ENCODE measurements at regions not wholly inside any gene's neighbourhood (a gene's known extent, or its start where the extent isn't known, plus 50 kb on each side); places are given as distances from the start of the nearest gene placed in this dataset.

DNA sequence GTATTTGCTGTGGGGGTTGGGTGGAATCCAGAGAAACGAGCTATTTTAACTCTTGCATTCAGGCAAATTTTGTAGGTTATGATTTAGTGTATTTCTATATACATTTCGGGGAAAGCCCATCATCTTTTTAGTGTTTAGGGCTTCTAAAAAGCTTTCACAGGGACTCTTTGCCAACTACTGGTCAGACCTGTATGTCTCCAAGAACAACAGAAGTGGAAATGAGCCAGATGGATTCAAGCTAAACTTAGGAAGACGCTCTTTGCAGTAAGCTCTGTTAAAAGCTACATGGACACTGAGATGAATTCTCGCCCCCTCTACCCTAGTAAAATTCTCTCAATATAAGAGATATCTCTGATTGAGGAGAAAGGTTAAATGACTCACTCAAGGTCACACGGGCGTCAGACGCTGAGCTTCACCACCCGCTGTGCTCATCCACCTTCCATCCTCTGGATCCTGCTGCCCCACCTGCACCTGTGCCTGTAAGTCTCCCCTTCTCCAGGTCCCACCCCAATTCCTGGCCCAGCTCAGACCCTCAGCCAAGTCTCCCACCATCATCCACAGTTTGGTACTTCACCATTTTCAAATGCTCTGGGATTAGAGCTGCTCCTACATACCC lies 85.6 kb downstream of the MARCHF4 start:
- DNase-seq (ENCODE audit: low spot score) (peak; percentile 13), FAIRE-seq (peak; percentile 9)

GRCh38 chr2:216285701-216286100 lies 86.6 kb downstream of the MARCHF4 start:
- DNase-seq (ENCODE audit: low spot score) (no peak), FAIRE-seq (no peak)

- DNase-seq (ENCODE audit: low spot score) = no peak
- no peak for FAIRE-seq
Measured at GRCh38 chr2:216284708-216285107, 87.6 kb downstream of the MARCHF4 start.

DNA sequence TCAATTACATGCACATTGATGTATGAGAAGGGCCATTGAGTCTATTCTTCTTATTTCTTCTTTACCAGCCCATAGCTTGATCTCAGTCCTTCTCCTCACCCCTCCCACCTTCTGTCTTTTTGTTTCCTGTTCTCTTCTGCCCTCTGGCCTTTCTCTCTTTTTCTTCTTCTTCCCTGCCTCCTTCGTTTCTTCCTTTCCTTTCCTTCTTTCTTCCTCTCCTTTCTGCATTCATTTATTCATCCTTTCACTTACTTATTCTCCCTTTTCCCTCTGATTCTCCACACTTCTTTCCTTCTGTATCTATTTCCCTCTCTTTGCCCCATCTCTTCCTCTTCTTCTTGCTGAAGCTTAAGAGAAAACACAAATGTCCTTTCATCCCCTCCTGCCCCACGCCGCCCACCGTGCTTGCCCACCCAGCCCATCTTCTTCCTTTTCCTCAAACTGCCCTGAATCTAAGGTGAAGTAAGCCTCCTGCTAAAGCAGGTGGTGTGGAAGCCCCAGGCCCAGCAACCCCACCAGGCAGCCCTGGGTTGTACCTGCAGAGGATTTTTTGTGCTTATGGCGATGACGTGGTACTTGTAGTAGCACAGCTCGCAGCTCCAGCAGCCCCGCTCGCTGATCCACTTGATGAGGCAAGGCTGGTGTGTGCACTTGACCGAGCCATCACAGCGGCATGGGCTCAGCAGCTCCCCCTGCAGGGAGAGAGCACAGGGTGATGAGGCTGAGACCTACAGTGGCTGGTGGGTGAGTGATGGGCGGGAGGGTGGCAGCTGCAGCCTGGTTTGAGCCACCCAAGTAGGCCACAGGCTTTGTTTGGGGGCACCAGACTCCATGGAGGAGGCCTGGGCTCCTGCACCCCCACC lies 89.0 kb downstream of the MARCHF4 start:
- no peak for DNase-seq (ENCODE audit: low spot score)
- no peak for FAIRE-seq

DNA sequence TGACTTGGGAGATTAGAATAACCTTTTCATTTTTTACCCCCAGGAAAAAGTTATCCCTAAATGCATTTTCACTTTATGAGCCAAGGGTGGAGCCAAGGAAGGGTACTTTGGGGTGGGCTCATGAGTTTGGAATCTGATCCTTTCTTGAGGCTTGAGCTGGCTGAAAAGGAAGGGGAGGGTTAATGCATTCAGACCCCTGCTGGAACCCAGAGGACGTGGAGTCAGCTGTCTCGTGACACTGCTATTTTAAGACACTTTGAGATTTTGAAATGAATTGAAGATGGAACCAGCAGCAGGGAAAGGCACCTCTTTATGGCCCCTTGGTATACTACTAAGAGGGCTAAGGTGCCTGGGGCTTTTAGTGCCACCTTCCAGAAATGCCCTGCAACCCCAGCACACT lies 90.4 kb downstream of the MARCHF4 start:
- FAIRE-seq = no peak
- DNase-seq (ENCODE audit: low spot score) = no peak

- DNase-seq (ENCODE audit: low spot score) = no peak
- no peak for FAIRE-seq
Measured at GRCh38 chr2:216281316-216281715, 91.0 kb downstream of the MARCHF4 start.

DNA sequence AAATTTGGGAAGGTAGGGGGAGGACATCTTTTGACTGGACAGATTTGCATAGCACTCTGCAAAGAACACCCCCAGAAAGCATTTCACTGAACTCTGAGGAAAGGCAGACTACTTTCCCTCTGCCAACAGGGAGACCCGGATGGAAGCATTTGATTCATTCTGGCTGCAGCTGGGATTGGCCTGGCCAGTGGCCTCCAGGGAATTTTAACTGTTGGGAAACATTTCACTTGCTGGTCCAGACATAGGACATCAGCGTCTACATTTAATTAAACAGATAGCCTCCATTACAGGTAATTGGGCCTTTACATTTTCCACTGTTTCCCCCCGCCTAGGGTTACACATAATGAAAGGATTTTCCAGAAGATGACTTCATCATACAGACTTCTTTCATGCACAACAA lies 92.8 kb downstream of the MARCHF4 start:
- no peak for FAIRE-seq
- no peak for DNase-seq (ENCODE audit: low spot score)

GRCh38 chr2:216279031-216279430 lies 93.3 kb downstream of the MARCHF4 start:
- DNase-seq (ENCODE audit: low spot score) (no peak), FAIRE-seq (no peak)

GRCh38 chr2:216275890-216276289 lies 96.4 kb downstream of the MARCHF4 start:
- DNase-seq (ENCODE audit: low spot score) (no peak), FAIRE-seq (no peak)

DNA sequence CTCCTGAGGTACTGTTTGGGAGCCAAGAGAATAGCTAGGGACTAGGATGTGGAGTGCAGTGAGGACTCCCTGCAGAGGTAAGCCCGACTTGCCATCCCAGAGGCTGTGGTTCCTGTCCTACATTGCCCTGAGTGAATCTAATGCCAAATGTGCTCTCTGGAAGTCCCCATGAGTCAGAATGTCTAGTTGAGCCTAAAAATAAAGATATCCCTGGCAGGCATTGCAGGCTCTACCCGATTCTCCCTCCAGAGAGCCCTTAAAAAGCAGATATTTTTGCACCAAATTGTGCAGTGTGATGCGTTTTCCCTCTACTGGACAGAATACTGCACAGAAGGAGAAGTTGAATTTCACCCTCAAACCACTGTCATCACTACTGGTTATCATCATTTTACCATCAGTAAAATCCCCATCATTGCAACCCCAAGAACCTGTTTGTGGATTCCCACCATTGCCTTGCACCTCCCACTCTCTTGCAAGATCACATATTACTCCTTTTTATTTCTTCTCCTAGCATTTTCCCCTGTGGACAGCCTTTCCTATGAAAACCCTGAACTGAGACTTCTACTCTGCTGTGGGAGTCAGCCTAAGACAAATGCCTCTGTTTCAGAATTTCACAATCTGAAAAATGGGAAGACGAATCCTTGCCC lies 98.0 kb downstream of the MARCHF4 start:
- DNase-seq (ENCODE audit: low spot score) (no peak), FAIRE-seq (no peak)

DNA sequence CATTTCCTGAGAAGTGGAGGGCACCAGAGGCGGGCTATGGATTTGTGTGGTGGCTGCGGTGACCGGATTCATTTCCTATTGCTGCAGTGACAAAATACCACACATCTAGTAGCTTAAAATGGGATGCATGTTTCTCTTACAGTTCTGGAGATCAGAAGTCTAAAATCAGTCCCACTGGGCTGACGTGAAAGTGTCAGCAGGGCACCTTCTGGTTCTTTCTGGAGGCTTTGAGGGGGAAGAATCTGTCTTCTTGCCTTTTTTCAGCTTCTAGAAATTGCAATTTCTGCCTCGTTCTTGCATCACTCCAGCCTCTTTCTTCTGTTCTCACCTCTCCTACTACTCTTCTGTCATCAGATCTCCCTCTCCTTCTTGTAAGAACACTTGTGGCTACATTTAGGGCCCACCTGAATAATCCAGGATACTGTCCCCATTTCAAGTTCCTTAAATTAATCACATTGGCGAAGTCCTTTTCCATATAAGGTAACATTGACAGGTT lies 111.2 kb downstream of the MARCHF4 start:
- DNase-seq (ENCODE audit: low spot score) (no peak), FAIRE-seq (no peak)

DNA sequence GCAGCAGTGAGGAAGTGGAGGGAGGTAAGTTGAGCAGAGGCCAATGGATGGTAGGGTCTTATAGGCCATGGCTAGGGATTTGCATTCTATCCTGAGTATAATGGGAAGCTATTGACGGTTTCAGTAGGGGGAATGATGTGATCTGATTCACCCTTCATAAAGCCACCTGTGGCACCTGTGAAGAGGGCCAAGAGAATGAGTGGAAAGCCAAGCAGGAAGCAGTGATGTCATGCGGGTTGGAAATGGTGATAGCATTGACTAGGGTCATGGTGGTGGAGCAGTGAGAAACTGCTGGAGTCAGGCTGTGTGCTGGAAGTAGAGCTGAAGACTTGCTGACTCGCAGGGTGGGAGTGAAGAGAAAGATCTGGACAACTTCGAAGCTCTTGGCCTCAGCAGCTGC lies 111.7 kb downstream of the MARCHF4 start:
- no peak for DNase-seq (ENCODE audit: low spot score)
- no peak for FAIRE-seq

DNA sequence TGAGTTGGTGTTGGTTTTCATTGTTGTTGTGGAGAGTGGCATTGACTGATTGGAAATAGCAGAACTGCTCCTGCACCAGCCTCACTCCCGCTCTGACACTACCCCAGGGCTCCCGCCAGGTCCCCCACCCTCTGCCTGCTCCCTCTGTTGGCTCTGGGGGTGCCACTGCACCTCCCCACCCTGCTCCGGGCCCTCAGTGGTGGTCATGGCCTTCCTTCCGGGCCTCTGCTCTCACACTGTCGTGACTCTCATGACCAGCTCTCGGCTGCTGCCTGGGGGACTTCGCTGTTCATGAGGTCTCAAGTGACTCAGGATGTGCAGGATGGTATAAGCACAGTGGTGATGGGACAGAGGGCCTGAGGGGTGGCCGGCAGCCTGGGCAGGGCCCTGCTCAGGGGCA lies 113.2 kb downstream of the MARCHF4 start:
- DNase-seq (ENCODE audit: low spot score) (no peak), FAIRE-seq (no peak)

GRCh38 chr2:216257089-216257488 lies 115.2 kb downstream of the MARCHF4 start:
- FAIRE-seq (no peak), DNase-seq (ENCODE audit: low spot score) (no peak)
